ENCODE measurements at regions not wholly inside any gene's neighbourhood (a gene's known extent, or its start where the extent isn't known, plus 50 kb on each side); places are given as distances from the start of the nearest gene placed in this dataset.
"Not testable (repeated sequence)": the region's sequence is repeated elsewhere in the genome, so short reads cannot be mapped to it uniquely, and the experiment has no call there.

- not testable (repeated sequence) for TF ChIP-seq CEBPB (IDR thresholded peaks at IDR 0.05; ENCODE audit: low read depth, low read length); EZH2 (IDR thresholded peaks at IDR 0.05; ENCODE audit: low read depth, low read length, severe bottlenecking); EGR1 (IDR thresholded peaks at IDR 0.05; ENCODE audit: borderline replicate concordance, low read depth, low read length); ZNF274 (IDR thresholded peaks at IDR 0.05; ENCODE audit: borderline replicate concordance, extremely low read depth, low read length); POLR2A (IDR thresholded peaks at IDR 0.05; ENCODE audit: control extremely low read depth in 1 of 2, low read depth in 2 of 2, low read length in 2 of 2); MAX (IDR thresholded peaks at IDR 0.05); POLR2AphosphoS5 (IDR thresholded peaks at IDR 0.05; ENCODE audit: low read depth, low read length); RFX5 (IDR thresholded peaks at IDR 0.05; ENCODE audit: borderline replicate concordance, low read depth, low read length); MAFK (IDR thresholded peaks at IDR 0.05; ENCODE audit: low read depth, low read length)
- TF ChIP-seq, protein P1, sequence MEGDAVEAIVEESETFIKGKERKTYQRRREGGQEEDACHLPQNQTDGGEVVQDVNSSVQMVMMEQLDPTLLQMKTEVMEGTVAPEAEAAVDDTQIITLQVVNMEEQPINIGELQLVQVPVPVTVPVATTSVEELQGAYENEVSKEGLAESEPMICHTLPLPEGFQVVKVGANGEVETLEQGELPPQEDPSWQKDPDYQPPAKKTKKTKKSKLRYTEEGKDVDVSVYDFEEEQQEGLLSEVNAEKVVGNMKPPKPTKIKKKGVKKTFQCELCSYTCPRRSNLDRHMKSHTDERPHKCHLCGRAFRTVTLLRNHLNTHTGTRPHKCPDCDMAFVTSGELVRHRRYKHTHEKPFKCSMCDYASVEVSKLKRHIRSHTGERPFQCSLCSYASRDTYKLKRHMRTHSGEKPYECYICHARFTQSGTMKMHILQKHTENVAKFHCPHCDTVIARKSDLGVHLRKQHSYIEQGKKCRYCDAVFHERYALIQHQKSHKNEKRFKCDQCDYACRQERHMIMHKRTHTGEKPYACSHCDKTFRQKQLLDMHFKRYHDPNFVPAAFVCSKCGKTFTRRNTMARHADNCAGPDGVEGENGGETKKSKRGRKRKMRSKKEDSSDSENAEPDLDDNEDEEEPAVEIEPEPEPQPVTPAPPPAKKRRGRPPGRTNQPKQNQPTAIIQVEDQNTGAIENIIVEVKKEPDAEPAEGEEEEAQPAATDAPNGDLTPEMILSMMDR (IDR thresholded peaks at IDR 0.05; ENCODE audit: control extremely low read depth in 1 of 3, insufficient read depth in 1 of 3, low read depth in 1 of 3, low read length in 3 of 3): not testable (repeated sequence)
These were observed 55.3 kb upstream of the THOC2 start for GRCh38 chrX:123788193-123788592.
